ENCODE measurements at regions not wholly inside any gene's neighbourhood (a gene's known extent, or its start where the extent isn't known, plus 50 kb on each side); places are given as distances from the start of the nearest gene placed in this dataset.

GRCh38 chr11:103624708-103625623, 411.5 kb upstream of the DDI1 start:
- no peak for DNase-seq

GRCh38 chr11:103625624-103625965, 410.8 kb upstream of the DDI1 start:
- no peak for DNase-seq

- DNase-seq, result no peak
These were observed 408.3 kb upstream of the DDI1 start for GRCh38 chr11:103628121-103628520.

GRCh38 chr11:103631841-103632240, 404.6 kb upstream of the DDI1 start:
- no peak for DNase-seq

- DNase-seq, result no peak
These were observed 403.2 kb upstream of the DDI1 start for GRCh38 chr11:103633068-103633788.

GRCh38 chr11:103633819-103634590, 402.4 kb upstream of the DDI1 start:
- no peak for DNase-seq

- DNase-seq, result no peak
These were observed 400.2 kb upstream of the DDI1 start for GRCh38 chr11:103636232-103636631.

GRCh38 chr11:103637295-103637694, 399.1 kb upstream of the DDI1 start:
- no peak for DNase-seq

- no peak for DNase-seq
These were observed 398.6 kb upstream of the DDI1 start for GRCh38 chr11:103637831-103638230.

- DNase-seq, result no peak
These were observed 391.8 kb upstream of the DDI1 start for GRCh38 chr11:103644676-103645075.

- DNase-seq, result no peak
These were observed 388.4 kb upstream of the DDI1 start for GRCh38 chr11:103648054-103648453.

GRCh38 chr11:103648670-103649400, 387.6 kb upstream of the DDI1 start:
- DNase-seq, result no peak

- DNase-seq, result no peak
These were observed 387.0 kb upstream of the DDI1 start for GRCh38 chr11:103649401-103649895.

- DNase-seq, result no peak
These were observed 386.1 kb upstream of the DDI1 start for GRCh38 chr11:103650330-103650729.

GRCh38 chr11:103651341-103651998, 385.0 kb upstream of the DDI1 start:
- no peak for DNase-seq

GRCh38 chr11:103652013-103652412, 384.4 kb upstream of the DDI1 start:
- DNase-seq, result no peak

- DNase-seq, result no peak
These were observed 380.1 kb upstream of the DDI1 start for GRCh38 chr11:103656382-103656781.

- no peak for DNase-seq
These were observed 377.2 kb upstream of the DDI1 start for GRCh38 chr11:103659206-103659618.

- DNase-seq, result no peak
These were observed 376.7 kb upstream of the DDI1 start for GRCh38 chr11:103659743-103660142.

GRCh38 chr11:103661185-103661584, 375.3 kb upstream of the DDI1 start:
- no peak for DNase-seq

GRCh38 chr11:103661991-103662390, 374.4 kb upstream of the DDI1 start:
- DNase-seq, result no peak

- no peak for DNase-seq
These were observed 373.6 kb upstream of the DDI1 start for GRCh38 chr11:103662880-103663279.
